HCT116 (cell line): ENCODE measurements at regions not wholly inside any gene's neighbourhood (a gene's known extent, or its start where the extent isn't known, plus 50 kb on each side); places are given as distances from the start of the nearest gene placed in this dataset.

Source experiments
- ATAC-seq: fragments of 200-7000 bp; cut with Tn5 transposase; 2 replicates; pipeline ENCODE4 v1.9.1; 2020; ENCODE audit warnings: mild to moderate bottlenecking, moderate library complexity
- BruUV-seq: library from RNA; stranded (reverse); fragments of 400-500 nt; replicated peaks from 2 replicates; lab custom pipeline; 2021; lab: Mats Ljungman, UMichigan
- CTCF ChIA-PET: fragments of 300-600 bp; sonication (Branson Sonifier 250); formaldehyde crosslinking; loops from one replicate; lab custom pipeline; 2021; ENCODE audit warnings: antibody characterized with exemption; lab: Charles Lee
- POLR2A ChIA-PET: fragments of 300-600, 350-600 bp; sonication (Branson Sonifier 250); formaldehyde crosslinking; loops from one replicate; lab custom pipeline; 2021; ENCODE audit warnings: antibody characterized with exemption; lab: Charles Lee
- RAD21 ChIA-PET, 2 experiments: fragments of 300-600 bp; sonication (Branson Sonifier 250); formaldehyde crosslinking; loops; one replicate each; lab custom pipeline; 2023; ENCODE audit warnings: low total read pairs in 2 of 2; ENCODE audit not compliant: uncharacterized antibody in 2 of 2, unreplicated experiment in 2 of 2, low non-redundant PET in 1 of 2; lab: Charles Lee
- DNase-seq: peaks from one replicate; pipeline ENCODE4 v3.0.0-alpha.2; 2010; ENCODE audit warnings: low read depth, low spot score
- H2AFZ ChIP-seq: fragments of 200-600 bp; shearing (Covaris generic), sonication (generic); 2 replicates; pipeline ENCODE4 v1.6.1; 2017; ENCODE audit warnings: low read depth, mixed run types, mixed read lengths, antibody characterized with exemption, low read length; ENCODE audit not compliant: poor library complexity, severe bottlenecking
- H3K27ac ChIP-seq: 2 replicates; pipeline ENCODE4 v1.5.1; 2012; ENCODE audit warnings: low read depth, low read length
- H3K27me3 ChIP-seq: fragments of 200-600 bp; sonication (generic); 2 replicates; pipeline ENCODE4 v1.6.1; 2016; ENCODE audit warnings: mixed run types, low read length, mixed read lengths; ENCODE audit not compliant: insufficient read depth
- H3K36me3 ChIP-seq, 2 experiments: fragments of 200-500 bp in 1 of 2; fragments of 200-600 bp in 1 of 2; sonication (Bioruptor generic) in 1 of 2; sonication (generic) in 1 of 2; 2 replicates each; pipeline versions ENCODE4 v1.5.1 to v1.6.1; 2014 to 2016; ENCODE audit warnings: low read length in 2 of 2, inconsistent platforms in 1 of 2, mixed read lengths in 1 of 2, mixed run types in 1 of 2; ENCODE audit not compliant: insufficient read depth in 2 of 2, control insufficient read depth in 1 of 2
- H3K4me1 ChIP-seq, 2 experiments: fragments of 200-600 bp in 1 of 2; sonication (generic) in 1 of 2; 2 replicates each; pipeline versions ENCODE4 v1.5.1 to v1.6.1; 2012 to 2017; ENCODE audit warnings: low read length in 2 of 2, inconsistent platforms in 1 of 2, mild to moderate bottlenecking in 1 of 2, mixed read lengths in 1 of 2, mixed run types in 1 of 2, moderate library complexity in 1 of 2; ENCODE audit not compliant: insufficient read depth in 2 of 2, control insufficient read depth in 1 of 2
- H3K4me2 ChIP-seq: fragments of 200-600 bp; sonication (generic); 2 replicates; pipeline ENCODE4 v1.6.1; 2017; ENCODE audit warnings: mixed run types, low read length, mixed read lengths
- H3K4me3 ChIP-seq, 2 experiments: fragments of 200-600 bp in 1 of 2; sonication (generic) in 1 of 2; replicated peaks in 1 of 2; 2 replicates each; pipeline ENCODE4 v1.5.1; 2011 to 2016; ENCODE audit warnings: low read length in 2 of 2, control low read depth in 1 of 2, low read depth in 1 of 2, mild to moderate bottlenecking in 1 of 2, mixed read lengths in 1 of 2, mixed run types in 1 of 2
- H3K79me2 ChIP-seq: fragments of 200-600 bp; sonication (generic); 2 replicates; pipeline ENCODE4 v1.6.1; 2017; ENCODE audit warnings: mild to moderate bottlenecking, mixed run types, low read length, moderate library complexity, mixed read lengths; ENCODE audit not compliant: insufficient read depth
- H3K9ac ChIP-seq: fragments of 200-600 bp; sonication (generic); 2 replicates; pipeline ENCODE4 v1.6.1; 2016; ENCODE audit warnings: low read length, mixed read lengths
- H3K9me2 ChIP-seq: fragments of 200-600 bp; sonication (generic), shearing (Covaris generic); 2 replicates; pipeline ENCODE4 v1.6.1; 2017; ENCODE audit warnings: mixed run types, mild to moderate bottlenecking, moderate library complexity; ENCODE audit not compliant: insufficient read depth
- H3K9me3 ChIP-seq, 2 experiments: fragments of 200-500 bp in 1 of 2; fragments of 200-600 bp in 1 of 2; sonication (Bioruptor generic) in 1 of 2; sonication (generic) in 1 of 2; 2 replicates each; pipeline ENCODE4 v1.6.1; 2014 to 2017; ENCODE audit warnings: low read length in 2 of 2, mixed read lengths in 2 of 2, inconsistent platforms in 1 of 2, low read depth in 1 of 2, mild to moderate bottlenecking in 1 of 2, mixed run types in 1 of 2, moderate library complexity in 1 of 2; ENCODE audit not compliant: control insufficient read depth in 1 of 2, insufficient read depth in 1 of 2
- H4K20me1 ChIP-seq: fragments of 200-600 bp; sonication (generic), shearing (Covaris generic); 2 replicates; pipeline ENCODE4 v1.6.1; 2017; ENCODE audit warnings: mixed run types, mild to moderate bottlenecking, moderate library complexity; ENCODE audit not compliant: insufficient read depth
- ATF3 ChIP-seq: IDR thresholded peaks from 2 replicates; pipeline ENCODE4 v1.6.1; 2012
- CEBPB ChIP-seq: IDR thresholded peaks from 2 replicates; pipeline ENCODE4 v1.6.1; 2012; ENCODE audit warnings: low read depth
- EGR1 ChIP-seq: IDR thresholded peaks from 2 replicates; pipeline ENCODE4 v1.6.1; 2012; ENCODE audit warnings: low read depth
- EZH2 ChIP-seq: fragments of 200-600 bp; sonication (generic); IDR thresholded peaks from 2 replicates; pipeline ENCODE4 v1.6.1; 2017; ENCODE audit warnings: antibody characterized with exemption, mixed run types
- FOSL1 ChIP-seq: IDR thresholded peaks from 2 replicates; pipeline ENCODE4 v1.6.1; 2012; ENCODE audit warnings: low read depth
- MAX ChIP-seq: IDR thresholded peaks from 2 replicates; pipeline ENCODE4 v1.6.1; 2012
- TCF7L2 ChIP-seq: IDR thresholded peaks from 2 replicates; pipeline ENCODE4 v1.7.0; 2011; ENCODE audit warnings: borderline replicate concordance, inconsistent platforms; ENCODE audit not compliant: insufficient read depth, insufficient read length; ENCODE audit errors: extremely low read depth
- intact Hi-C: fragments of 100-400 bp; cut with micrococcal nuclease; formaldehyde crosslinking; loops from 2 replicates; pipeline ENCODE4 v1.10.0; 2022

- peaks cover 1% of the 10 kb centered on the region; the same call in 1 of the 2 replicates for H3K27me3 ChIP-seq
- H3K27ac ChIP-seq = no peak overlapping the region
- no peaks in the 10 kb centered on the region for H3K9me2 ChIP-seq
- no peaks in the 10 kb centered on the region for H4K20me1 ChIP-seq
- intact Hi-C loops = no loop called here
- no TSS peak for BruUV-seq
- ChIA-PET POLR2A (no interaction called here), RAD21 (interaction anchor here in 1 of 2 experiments (0.6 kb wide), 1 partner anchor 95 kb away, joined by 3 read pairs; no protein-coding TSS in a partner anchor), CTCF (interaction anchor here (0.7 kb wide), 1 partner anchor 27 kb away, joined by 3 read pairs; no protein-coding TSS in a partner anchor)
- DNase-seq (no peak), ATAC-seq (no peak)
- H3K4me3 ChIP-seq = no peak overlapping the region
- no peak for TF ChIP-seq EGR1
- no peak for TF ChIP-seq TCF7L2
- no peak for TF ChIP-seq CEBPB
- no peak for TF ChIP-seq FOSL1
- no peak overlapping the region for H2AFZ ChIP-seq
- H3K4me1 ChIP-seq = no peaks in the 10 kb centered on the region
- H3K9ac ChIP-seq = no peak overlapping the region
- no peaks in the 10 kb centered on the region for H3K36me3 ChIP-seq
- no peaks in the 10 kb centered on the region for H3K79me2 ChIP-seq
- no peaks in the 10 kb centered on the region for H3K9me3 ChIP-seq
- no peak overlapping the region for H3K4me2 ChIP-seq
Observed at GRCh38 chr17:77865716-77866115, 92.8 kb upstream of the TNRC6C start.

GRCh38 chr17:77867308-77867781, 91.2 kb upstream of the TNRC6C start:
- H3K4me2 ChIP-seq = no peak overlapping the region
- no peaks in the 10 kb centered on the region for H3K27me3 ChIP-seq
- DNase-seq (no peak), ATAC-seq (no peak)
- ChIA-PET POLR2A (no interaction called here), RAD21 (no interaction called here), CTCF (no interaction called here)
- H3K9me3 ChIP-seq = no peaks in the 10 kb centered on the region
- no peak for TF ChIP-seq MAX
- TF ChIP-seq EZH2 = no peak
- TF ChIP-seq ATF3 = no peak
- intact Hi-C loops = no loop called here
- H3K9ac ChIP-seq = no peak overlapping the region
- no peaks in the 10 kb centered on the region for H3K36me3 ChIP-seq
- no peak overlapping the region for H3K27ac ChIP-seq
- no peak overlapping the region for H3K4me3 ChIP-seq
- H4K20me1 ChIP-seq = no peaks in the 10 kb centered on the region
- H3K4me1 ChIP-seq = no peaks in the 10 kb centered on the region
- BruUV-seq = no TSS peak
- H2AFZ ChIP-seq = no peak overlapping the region
- H3K79me2 ChIP-seq = no peaks in the 10 kb centered on the region
- no peaks in the 10 kb centered on the region for H3K9me2 ChIP-seq
